ENCODE measurements at regions not wholly inside any gene's neighbourhood (a gene's known extent, or its start where the extent isn't known, plus 50 kb on each side); places are given as distances from the start of the nearest gene placed in this dataset.

DNA sequence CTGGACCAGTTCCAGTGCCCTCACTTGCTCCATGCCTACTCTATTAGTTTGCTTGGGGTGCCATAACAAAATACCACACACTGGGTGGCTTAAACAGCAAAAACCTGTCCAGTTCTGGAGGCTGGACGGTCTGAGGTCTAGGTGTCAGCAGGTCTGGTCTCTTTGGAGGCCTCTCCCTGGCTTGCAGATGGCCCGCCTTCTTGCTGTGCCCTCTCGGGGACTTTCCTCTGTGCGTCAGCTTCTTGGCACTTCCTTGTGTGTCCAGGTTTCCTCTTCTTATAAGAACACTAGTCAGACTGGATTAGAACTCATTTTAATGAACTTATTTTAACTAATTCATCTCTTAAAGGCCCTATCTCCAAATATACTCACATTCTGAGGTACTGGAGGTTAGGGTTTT lies 97.2 kb downstream of the CARTPT start:
- TF ChIP-seq, protein P1, sequence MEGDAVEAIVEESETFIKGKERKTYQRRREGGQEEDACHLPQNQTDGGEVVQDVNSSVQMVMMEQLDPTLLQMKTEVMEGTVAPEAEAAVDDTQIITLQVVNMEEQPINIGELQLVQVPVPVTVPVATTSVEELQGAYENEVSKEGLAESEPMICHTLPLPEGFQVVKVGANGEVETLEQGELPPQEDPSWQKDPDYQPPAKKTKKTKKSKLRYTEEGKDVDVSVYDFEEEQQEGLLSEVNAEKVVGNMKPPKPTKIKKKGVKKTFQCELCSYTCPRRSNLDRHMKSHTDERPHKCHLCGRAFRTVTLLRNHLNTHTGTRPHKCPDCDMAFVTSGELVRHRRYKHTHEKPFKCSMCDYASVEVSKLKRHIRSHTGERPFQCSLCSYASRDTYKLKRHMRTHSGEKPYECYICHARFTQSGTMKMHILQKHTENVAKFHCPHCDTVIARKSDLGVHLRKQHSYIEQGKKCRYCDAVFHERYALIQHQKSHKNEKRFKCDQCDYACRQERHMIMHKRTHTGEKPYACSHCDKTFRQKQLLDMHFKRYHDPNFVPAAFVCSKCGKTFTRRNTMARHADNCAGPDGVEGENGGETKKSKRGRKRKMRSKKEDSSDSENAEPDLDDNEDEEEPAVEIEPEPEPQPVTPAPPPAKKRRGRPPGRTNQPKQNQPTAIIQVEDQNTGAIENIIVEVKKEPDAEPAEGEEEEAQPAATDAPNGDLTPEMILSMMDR (IDR thresholded peaks at IDR 0.05), result no peak
- TF ChIP-seq POLR2A (IDR thresholded peaks at IDR 0.05) (no peak), EP300 (IDR thresholded peaks at IDR 0.05) (no peak), POLR2AphosphoS5 (IDR thresholded peaks at IDR 0.05) (no peak)
